SU-DHL-6 (cell line): ENCODE measurements at regions not wholly inside any gene's neighbourhood (a gene's known extent, or its start where the extent isn't known, plus 50 kb on each side); places are given as distances from the start of the nearest gene placed in this dataset.

Experiments used
- H2AFZ ChIP-seq: fragments of 200-600 bp; sonication (generic); 2 replicates; pipeline ENCODE4 v1.6.1; 2014; ENCODE audit warnings: low read depth, mild to moderate bottlenecking, moderate library complexity, mixed read lengths, antibody characterized with exemption, low read length; ENCODE audit not compliant: severe bottlenecking
- H3F3A ChIP-seq: fragments of 200-600 bp; shearing (Covaris generic); 2 replicates; pipeline ENCODE4 v1.6.0; 2016; ENCODE audit warnings: antibody characterized with exemption, mild to moderate bottlenecking; ENCODE audit not compliant: insufficient read depth
- H3K27ac ChIP-seq: fragments of 200-600 bp; sonication (generic); 2 replicates; pipeline ENCODE4 v1.5.1; 2016; ENCODE audit warnings: low read depth, mild to moderate bottlenecking, low read length, moderate library complexity, mixed read lengths
- H3K27me3 ChIP-seq: fragments of 200-600 bp; sonication (generic), shearing (Covaris generic); 2 replicates; pipeline ENCODE4 v1.6.0; 2014; ENCODE audit warnings: mild to moderate bottlenecking, low read length
- H3K36me3 ChIP-seq: fragments of 200-600 bp; sonication (generic); 2 replicates; pipeline ENCODE4 v1.6.1; 2014; ENCODE audit warnings: mild to moderate bottlenecking, low read length, mixed read lengths
- H3K4me2 ChIP-seq: fragments of 300-600, 200-600 bp; shearing (Covaris generic), sonication (generic); 2 replicates; pipeline ENCODE4 v1.6.0; 2014; ENCODE audit warnings: low read length, low read depth, mild to moderate bottlenecking; ENCODE audit not compliant: poor library complexity, severe bottlenecking
- H3K4me3 ChIP-seq: fragments of 200-600 bp; sonication (generic); 2 replicates; pipeline ENCODE4 v1.5.1; 2014; ENCODE audit warnings: antibody characterized with exemption, low read length, mild to moderate bottlenecking, mixed read lengths; ENCODE audit not compliant: insufficient read depth, poor library complexity, severe bottlenecking
- H3K79me2 ChIP-seq: fragments of 200-600 bp; sonication (generic); 2 replicates; pipeline ENCODE4 v1.6.1; 2014; ENCODE audit warnings: mild to moderate bottlenecking, low read length, moderate library complexity; ENCODE audit not compliant: insufficient read depth
- H3K9ac ChIP-seq: fragments of 200-600 bp; sonication (generic); 2 replicates; pipeline ENCODE4 v1.7.0; 2014; ENCODE audit warnings: mild to moderate bottlenecking, low read length
- H3K9me2 ChIP-seq: fragments of 200-600 bp; sonication (generic); replicated peaks from 2 replicates; pipeline ENCODE4 v1.6.1; 2014; ENCODE audit warnings: low read length; ENCODE audit not compliant: insufficient read depth
- H3K9me3 ChIP-seq: fragments of 200-600 bp; sonication (generic); 2 replicates; pipeline ENCODE4 v1.6.1; 2014; ENCODE audit warnings: low read length, mixed read lengths; ENCODE audit not compliant: insufficient read depth
- H4K20me1 ChIP-seq: fragments of 200-600 bp; sonication (generic); 2 replicates; pipeline ENCODE4 v1.6.1; 2014; ENCODE audit warnings: low read depth, mild to moderate bottlenecking, antibody characterized with exemption, low read length, moderate library complexity, mixed read lengths
- CTCF ChIP-seq: fragments of 200-600 bp; sonication (generic); IDR thresholded peaks from one replicate; pipeline ENCODE4 v1.5.1; 2017; ENCODE audit warnings: antibody characterized with exemption, mild to moderate bottlenecking, low read length, moderate library complexity; ENCODE audit not compliant: insufficient read depth, poor library complexity, severe bottlenecking
- EZH2phosphoT487 ChIP-seq: fragments of 200-600 bp; sonication (generic), shearing (Covaris generic); conservative IDR thresholded peaks from 2 replicates; pipeline ENCODE4 v1.6.1; 2018; ENCODE audit warnings: mild to moderate bottlenecking, antibody characterized with exemption, low read length, moderate library complexity, mixed read lengths

- Histone ChIP-seq H3K79me2 (no peaks in the 10 kb centered on the region), H3K36me3 (no peaks in the 10 kb centered on the region)
- TF ChIP-seq CTCF (no peak), EZH2phosphoT487 (no peak)
These were observed 92.9 kb upstream of the MAST4 start for GRCh38 chr5:66503203-66503789.

GRCh38 chr5:66507106-66507505 lies 89.1 kb upstream of the MAST4 start:
- TF ChIP-seq CTCF, result no peak
- no peak for TF ChIP-seq EZH2phosphoT487
- H4K20me1 ChIP-seq, result no peaks in the 10 kb centered on the region

More at GRCh38 chr5:66503203-66503789, 92.9 kb upstream of the MAST4 start:
- Histone ChIP-seq H3K4me3 (no peak overlapping the region), H3K9me2 (0 out of 2 replicates have a peak, but pooled peaks cover 3% of the 10 kb centered on the region), H3K27me3 (no peaks in the 10 kb centered on the region), H2AFZ (no peak overlapping the region), H3F3A (no peaks in the 10 kb centered on the region), H4K20me1 (no peaks in the 10 kb centered on the region), H3K9me3 (no peaks in the 10 kb centered on the region), H3K4me2 (no peak overlapping the region), H3K9ac (no peak overlapping the region), H3K27ac (no peak overlapping the region)

GRCh38 chr5:66511491-66511890 lies 84.7 kb upstream of the MAST4 start:
- Histone ChIP-seq H2AFZ (no peak overlapping the region), H3F3A (no peaks in the 10 kb centered on the region; the same call in 1 of the 2 replicates), H3K27me3 (no peaks in the 10 kb centered on the region), H3K4me2 (no peak overlapping the region), H3K36me3 (no peaks in the 10 kb centered on the region), H3K9me2 (no peaks in the 10 kb centered on the region), H3K27ac (no peak overlapping the region), H3K79me2 (no peaks in the 10 kb centered on the region), H3K9ac (no peak overlapping the region), H3K9me3 (no peaks in the 10 kb centered on the region), H3K4me3 (no peak overlapping the region), H4K20me1 (no peaks in the 10 kb centered on the region)
- TF ChIP-seq EZH2phosphoT487 (no peak), CTCF (no peak)

More at GRCh38 chr5:66507106-66507505, 89.1 kb upstream of the MAST4 start:
- Histone ChIP-seq H3K9me2 (0 out of 2 replicates have a peak, but pooled peaks cover 3% of the 10 kb centered on the region), H3K27ac (no peak overlapping the region), H3K79me2 (no peaks in the 10 kb centered on the region), H3K9me3 (no peaks in the 10 kb centered on the region), H2AFZ (no peak overlapping the region), H3K36me3 (no peaks in the 10 kb centered on the region), H3K4me3 (no peak overlapping the region), H3K4me2 (no peak overlapping the region), H3K9ac (no peak overlapping the region), H3F3A (no peaks in the 10 kb centered on the region), H3K27me3 (no peaks in the 10 kb centered on the region)
